ENCODE measurements at regions not wholly inside any gene's neighbourhood (a gene's known extent, or its start where the extent isn't known, plus 50 kb on each side); places are given as distances from the start of the nearest gene placed in this dataset.

GRCh38 chr1:193736507-193736906, 550.1 kb upstream of the B3GALT2 start:
- Histone ChIP-seq H3K9me3 (replicated peaks; ENCODE audit: control insufficient read depth, insufficient read depth, low read length) (no peaks in the 10 kb centered on the region), H2AFZ (ENCODE audit: control insufficient read depth, low read depth, low read length) (no peak overlapping the region), H4K20me1 (ENCODE audit: control insufficient read depth, insufficient read depth) (no peaks in the 10 kb centered on the region), H3K4me2 (ENCODE audit: control insufficient read depth, insufficient read depth) (no peak overlapping the region), H3K27ac (ENCODE audit: control insufficient read depth, insufficient read depth) (no peak overlapping the region), H3K4me1 (ENCODE audit: control insufficient read depth, insufficient read depth, low read length) (no peaks in the 10 kb centered on the region), H3K36me3 (ENCODE audit: control insufficient read depth in 2 of 2, insufficient read depth in 2 of 2, low read length in 1 of 2) (no peaks in the 10 kb centered on the region), H3K79me2 (ENCODE audit: control insufficient read depth, insufficient read depth, low read length) (no peaks in the 10 kb centered on the region), H3K9ac (ENCODE audit: control insufficient read depth, insufficient read depth, low read length) (no peak overlapping the region), H3K4me3 (no peak overlapping the region), H3K27me3 (replicated peaks in 1 of 2; ENCODE audit: control insufficient read depth in 2 of 2, insufficient read depth in 2 of 2, low read length in 1 of 2) (no peaks in the 10 kb centered on the region)
- ATAC-seq (no peak), DNase-seq (ENCODE audit: low read depth, low spot score) (no peak), FAIRE-seq (no peak)
- intact Hi-C loops (cut with micrococcal nuclease; ENCODE audit: unreplicated experiment) (no loop called here), in situ Hi-C loops (cut with MboI) (no loop called here)
- BruUV-seq (replicated peaks): no TSS peak
- 27% methylated on average over 3 of the region's 3 CpGs for WGBS (ENCODE audit: insufficient coverage, insufficient replicate concordance, low lambda C conversion rate, missing lambda C conversion rate)
- ChIA-PET SMC1A (ENCODE audit: uncharacterized antibody, unreplicated experiment) (interaction anchor here (1.5 to 1.7 kb wide), 2 partner anchors 10 to 24 kb away, joined by 3 to 4 read pairs; no protein-coding TSS in a partner anchor), CTCF (interaction anchor here (0.7 to 1.1 kb wide), 3 partner anchors 9 to 81 kb away, joined by 3 to 4 read pairs (median 3); no protein-coding TSS in a partner anchor), POLR2A (no interaction called here), RAD21 (ENCODE audit: unreplicated experiment) (no interaction called here)
- TF ChIP-seq NRF1 (conservative IDR thresholded peaks at IDR 0.05; ENCODE audit: low read depth, low read length): no peak
- TF ChIP-seq CEBPB (IDR thresholded peaks at IDR 0.05; ENCODE audit: borderline replicate concordance in 1 of 2, low read depth in 2 of 2, low read length in 2 of 2): no peak
- no peak for TF ChIP-seq ATF7 (IDR thresholded peaks at IDR 0.05; ENCODE audit: low read depth)

DNA sequence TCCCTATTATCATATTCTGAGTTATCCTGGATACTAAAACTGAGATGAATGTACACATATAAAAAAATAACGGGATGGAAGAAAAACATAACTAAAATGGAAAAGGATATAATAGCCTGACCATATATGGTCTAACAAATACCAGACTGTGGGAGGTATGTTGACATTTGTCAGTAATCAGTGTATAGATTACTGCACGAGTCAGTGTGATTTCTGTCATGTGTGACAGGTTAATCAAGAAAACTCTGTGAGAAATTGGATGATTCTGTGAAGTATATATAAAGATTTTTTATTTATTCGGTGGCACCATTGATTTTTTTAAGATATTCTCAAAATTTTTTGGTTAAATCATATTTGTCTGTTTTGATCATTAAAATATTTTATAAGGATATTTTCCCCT, 547.3 kb upstream of the B3GALT2 start:
- ATAC-seq (no peak), DNase-seq (ENCODE audit: low read depth, low spot score) (no peak), FAIRE-seq (no peak)
- Histone ChIP-seq H3K4me2 (ENCODE audit: control insufficient read depth, insufficient read depth) (no peak overlapping the region), H4K20me1 (ENCODE audit: control insufficient read depth, insufficient read depth) (no peaks in the 10 kb centered on the region), H3K36me3 (ENCODE audit: control insufficient read depth in 2 of 2, insufficient read depth in 2 of 2, low read length in 1 of 2) (no peaks in the 10 kb centered on the region), H3K9ac (ENCODE audit: control insufficient read depth, insufficient read depth, low read length) (no peak overlapping the region), H3K4me3 (no peak overlapping the region), H3K27me3 (replicated peaks in 1 of 2; ENCODE audit: control insufficient read depth in 2 of 2, insufficient read depth in 2 of 2, low read length in 1 of 2) (no peaks in the 10 kb centered on the region), H2AFZ (ENCODE audit: control insufficient read depth, low read depth, low read length) (no peak overlapping the region), H3K4me1 (ENCODE audit: control insufficient read depth, insufficient read depth, low read length) (no peaks in the 10 kb centered on the region), H3K9me3 (replicated peaks; ENCODE audit: control insufficient read depth, insufficient read depth, low read length) (no peaks in the 10 kb centered on the region), H3K79me2 (ENCODE audit: control insufficient read depth, insufficient read depth, low read length) (no peaks in the 10 kb centered on the region), H3K27ac (ENCODE audit: control insufficient read depth, insufficient read depth) (no peak overlapping the region)
- intact Hi-C loops (cut with micrococcal nuclease; ENCODE audit: unreplicated experiment) (no loop called here), in situ Hi-C loops (cut with MboI) (no loop called here)
- TF ChIP-seq CHD2 (IDR thresholded peaks at IDR 0.05; ENCODE audit: borderline replicate concordance, low read depth, low read length): no peak
- BruUV-seq (replicated peaks): no TSS peak
- ChIA-PET POLR2A (no interaction called here), RAD21 (ENCODE audit: unreplicated experiment) (no interaction called here), CTCF (no interaction called here), SMC1A (ENCODE audit: uncharacterized antibody, unreplicated experiment) (no interaction called here)
- 22% methylated on average over 3 of the region's 3 CpGs for WGBS (ENCODE audit: insufficient coverage, insufficient replicate concordance, low lambda C conversion rate, missing lambda C conversion rate)
